Mesothelial cell of epicardium (in vitro differentiated cells): ENCODE measurements at regions not wholly inside any gene's neighbourhood (a gene's known extent, or its start where the extent isn't known, plus 50 kb on each side); places are given as distances from the start of the nearest gene placed in this dataset.
"Not testable (repeated sequence)": the region's sequence is repeated elsewhere in the genome, so short reads cannot be mapped to it uniquely, and the experiment has no call there.

ENCODE experiments used
- DNase-seq, 2 experiments: peaks; one replicate each; pipeline ENCODE4 v3.0.0; 2021; ENCODE audit warnings: low spot score in 2 of 2; ENCODE audit not compliant: unreplicated experiment in 2 of 2
- H3K27ac Mint-ChIP-seq: 2 replicates; pipeline ENCODE4 v1.8.0; 2021; ENCODE audit warnings: mixed read lengths
- H3K27me3 Mint-ChIP-seq: 2 replicates; pipeline ENCODE4 v1.8.0; 2021; ENCODE audit warnings: low read depth, mixed read lengths
- H3K36me3 Mint-ChIP-seq: 2 replicates; pipeline ENCODE4 v1.8.0; 2021; ENCODE audit warnings: mixed read lengths
- H3K4me1 Mint-ChIP-seq: 2 replicates; pipeline ENCODE4 v1.8.0; 2021; ENCODE audit warnings: mixed read lengths
- H3K4me3 Mint-ChIP-seq: 2 replicates; pipeline ENCODE4 v1.8.0; 2021; ENCODE audit warnings: mild to moderate bottlenecking, moderate library complexity, mixed read lengths
- H3K9me3 Mint-ChIP-seq: 2 replicates; pipeline ENCODE4 v1.8.0; 2021; ENCODE audit warnings: mixed read lengths
- CTCF ChIP-seq: fragments of 200-600 bp; sonication (generic); IDR thresholded peaks from one replicate; pipeline ENCODE4 v1.5.0; 2021; ENCODE audit warnings: antibody characterized with exemption; ENCODE audit not compliant: unreplicated experiment

- no peak for TF ChIP-seq CTCF
- no peak for DNase-seq
- Mint-ChIP-seq H3K4me3 (no peak overlapping the region), H3K27me3 (peaks cover 3% of the 10 kb centered on the region), H3K36me3 (no peaks in the 10 kb centered on the region), H3K9me3 (no peaks in the 10 kb centered on the region), H3K27ac (no peak overlapping the region), H3K4me1 (no peaks in the 10 kb centered on the region)
Observed at GRCh38 chr9:31174681-31175080, 1209.8 kb upstream of the ACO1 start.

DNA sequence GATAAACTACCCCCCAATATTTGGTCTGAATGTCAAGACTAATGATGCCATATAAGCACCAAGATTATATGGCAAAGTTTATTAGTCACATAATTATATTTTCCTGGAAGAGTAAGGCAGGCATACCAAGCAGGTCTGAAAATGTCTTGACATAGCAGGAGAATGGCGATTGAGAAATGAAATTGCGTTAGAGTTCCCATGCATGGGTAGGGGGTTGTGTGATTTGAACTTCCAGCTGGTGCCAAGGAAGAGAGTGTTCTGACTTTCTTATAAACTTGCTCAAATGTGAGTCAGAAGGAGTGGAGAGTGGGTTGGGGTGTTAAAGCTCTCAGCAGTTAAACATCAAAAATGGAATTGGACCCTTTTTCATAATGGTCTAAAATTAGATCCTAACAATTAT lies 1200.6 kb upstream of the ACO1 start:
- no peak overlapping the region for H3K27ac Mint-ChIP-seq
- H3K27me3 Mint-ChIP-seq: no peaks in the 10 kb centered on the region
- TF ChIP-seq CTCF: no peak
- no peaks in the 10 kb centered on the region for H3K9me3 Mint-ChIP-seq
- no peaks in the 10 kb centered on the region for H3K4me1 Mint-ChIP-seq
- no peak overlapping the region for H3K4me3 Mint-ChIP-seq
- no peak for DNase-seq
- no peaks in the 10 kb centered on the region for H3K36me3 Mint-ChIP-seq

DNA sequence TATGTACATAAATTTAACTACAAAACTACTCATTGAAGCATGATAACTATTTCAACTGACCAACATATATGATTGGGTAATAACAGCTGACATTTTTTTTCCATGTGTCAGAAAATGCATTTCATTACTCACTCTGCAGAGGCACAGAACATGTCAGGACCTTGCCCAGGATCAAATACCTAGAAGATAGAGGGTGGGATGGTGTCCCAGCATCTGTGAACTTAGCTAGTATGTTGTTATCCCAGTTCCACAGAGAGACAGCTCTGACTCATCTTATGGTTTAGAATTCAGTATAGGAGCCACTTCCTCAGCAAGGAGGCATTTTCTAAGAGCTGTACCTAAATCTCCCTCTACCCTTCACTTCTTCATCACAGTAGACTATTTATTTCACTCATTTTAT lies 1198.6 kb upstream of the ACO1 start:
- no peaks in the 10 kb centered on the region for H3K9me3 Mint-ChIP-seq
- no peak for TF ChIP-seq CTCF
- no peaks in the 10 kb centered on the region for H3K36me3 Mint-ChIP-seq
- H3K4me3 Mint-ChIP-seq: no peak overlapping the region
- H3K27me3 Mint-ChIP-seq: no peaks in the 10 kb centered on the region
- H3K27ac Mint-ChIP-seq: no peak overlapping the region
- no peaks in the 10 kb centered on the region for H3K4me1 Mint-ChIP-seq
- no peak for DNase-seq

DNA sequence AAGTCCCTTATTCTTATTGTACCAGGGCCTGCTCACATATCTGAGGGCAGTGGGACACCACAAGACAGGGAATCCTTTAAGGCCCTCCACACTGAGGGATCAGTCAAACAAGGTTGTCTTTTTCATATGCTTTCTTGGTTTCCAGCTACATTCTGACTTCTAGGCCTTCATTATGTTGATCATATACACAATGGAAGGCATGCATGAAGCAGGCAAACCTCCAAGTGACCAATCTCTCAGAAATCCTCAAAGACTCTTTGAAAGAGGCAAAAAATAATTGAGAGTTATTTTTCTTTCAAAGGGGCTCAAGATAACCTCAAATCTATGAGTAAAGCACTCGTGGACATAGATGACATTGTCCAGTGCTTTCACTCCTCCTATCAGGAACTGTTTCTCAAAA lies 1195.9 kb upstream of the ACO1 start:
- H3K4me3 Mint-ChIP-seq: no peak overlapping the region
- DNase-seq: no peak
- no peak overlapping the region for H3K27ac Mint-ChIP-seq
- H3K27me3 Mint-ChIP-seq: no peaks in the 10 kb centered on the region
- H3K36me3 Mint-ChIP-seq: no peaks in the 10 kb centered on the region
- H3K9me3 Mint-ChIP-seq: no peaks in the 10 kb centered on the region
- no peaks in the 10 kb centered on the region for H3K4me1 Mint-ChIP-seq
- TF ChIP-seq CTCF: no peak

DNA sequence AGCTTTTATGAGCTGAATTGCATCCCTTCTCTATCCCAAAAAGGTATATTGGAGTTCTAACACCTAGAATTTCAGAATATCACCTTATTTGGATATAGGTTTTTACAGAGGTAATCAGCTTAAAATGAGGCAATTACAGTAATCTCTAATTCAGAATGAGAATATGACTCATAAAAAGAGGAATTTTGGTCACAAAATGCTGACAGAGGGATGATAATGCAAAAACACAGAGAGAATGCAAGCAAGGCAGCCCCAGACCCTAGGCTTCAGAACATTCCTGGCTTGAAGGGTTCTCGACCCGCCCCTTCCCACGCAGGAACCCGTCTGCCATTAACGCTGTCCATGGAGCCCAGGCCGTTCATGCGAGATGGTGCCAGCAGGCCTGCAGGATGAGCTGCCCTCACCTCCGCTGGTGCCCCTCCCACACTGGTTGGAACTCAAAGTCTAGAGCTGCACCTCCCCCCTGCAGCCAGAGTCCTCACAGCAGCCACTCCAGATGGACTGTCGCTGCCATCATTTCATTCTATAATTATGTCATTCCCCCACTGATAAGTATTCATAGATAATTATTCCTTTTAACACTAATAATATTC lies 1173.4 kb upstream of the ACO1 start:
- H3K27me3 Mint-ChIP-seq: peaks cover 8% of the 10 kb centered on the region
- no peak overlapping the region for H3K4me3 Mint-ChIP-seq
- TF ChIP-seq CTCF: no peak
- H3K36me3 Mint-ChIP-seq: no peaks in the 10 kb centered on the region
- no peak for DNase-seq
- no peaks in the 10 kb centered on the region for H3K4me1 Mint-ChIP-seq
- no peak overlapping the region for H3K27ac Mint-ChIP-seq
- H3K9me3 Mint-ChIP-seq: peaks cover 4% of the 10 kb centered on the region

DNA sequence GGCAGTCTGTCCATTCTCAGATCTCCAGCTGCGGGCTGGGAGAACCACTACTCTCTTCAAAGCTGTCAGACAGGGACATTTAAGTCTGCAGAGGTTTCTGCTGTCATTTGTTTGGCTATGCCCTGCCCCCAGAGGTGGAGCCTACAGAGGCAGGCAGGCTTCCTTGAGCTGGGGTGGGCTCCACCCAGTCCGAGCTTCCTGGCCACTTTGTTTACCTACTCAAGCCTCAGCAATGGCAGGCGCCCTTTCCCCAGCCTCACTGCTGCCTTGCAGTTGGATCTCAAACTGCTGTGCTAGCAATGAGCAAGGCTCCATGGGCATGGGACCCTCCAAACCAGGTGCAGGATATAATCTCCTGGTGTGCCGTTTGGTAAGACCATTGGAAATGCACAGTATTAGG lies 1154.5 kb upstream of the ACO1 start:
- H3K27ac Mint-ChIP-seq, H3K4me1 Mint-ChIP-seq: not testable (repeated sequence)

More for the DNA sequence above, 1154.5 kb upstream of the ACO1 start:
- not testable (repeated sequence) for H3K36me3 Mint-ChIP-seq, DNase-seq, H3K4me3 Mint-ChIP-seq, H3K27me3 Mint-ChIP-seq
- peaks cover 25% of the 10 kb centered on the region for H3K9me3 Mint-ChIP-seq
